Tibial artery (tissue), 4 donors: ENCODE measurements at regions not wholly inside any gene's neighbourhood (a gene's known extent, or its start where the extent isn't known, plus 50 kb on each side); places are given as distances from the start of the nearest gene placed in this dataset.

Experiments
- DNase-seq, 2 donors: peaks; one replicate each; pipeline ENCODE4 v3.0.0-alpha.2; 2019
- H3K27ac ChIP-seq, 2 donors: fragments of 200-600 bp; sonication (generic) in 1 of 2; 1 replicate in 1 of 2; 2 replicates in 1 of 2; pipeline ENCODE4 v1.5.1; 2018 to 2019; ENCODE audit warnings: mild to moderate bottlenecking in 1 of 2
- H3K27me3 ChIP-seq, 2 donors: fragments of 200-600 bp; sonication (generic) in 1 of 2; one replicate each; pipeline versions ENCODE4 v1.5.1 to v1.6.0; 2016 to 2019
- H3K36me3 ChIP-seq, 3 donors: fragments of 200-600 bp; sonication (generic) in 2 of 3; one replicate each; pipeline ENCODE4 v1.5.1; 2016 to 2019; ENCODE audit warnings: mild to moderate bottlenecking in 2 of 3
- H3K4me1 ChIP-seq, 4 donors: fragments of 200-600 bp; sonication (generic) in 2 of 4; 1 replicate in 3 of 4; 2 replicates in 1 of 4; pipeline ENCODE4 v1.5.1; 2016 to 2019
- H3K4me3 ChIP-seq, 2 donors: fragments of 200-600 bp; sonication (generic) in 1 of 2; 1 replicate in 1 of 2; 2 replicates in 1 of 2; pipeline ENCODE4 v1.5.1; 2018 to 2019; ENCODE audit warnings: mild to moderate bottlenecking in 2 of 2
- H3K9me3 ChIP-seq, 3 donors: fragments of 200-600 bp; sonication (generic) in 1 of 3; one replicate each; pipeline ENCODE4 v1.5.1; 2016 to 2019
- intact Hi-C: fragments of 100-400 bp; cut with DNase I; formaldehyde crosslinking; loops from one replicate; pipeline ENCODE4 v1.15.0; 2023; ENCODE audit warnings: low total_unique reads
- TF ChIP-seq, protein P1 (sequence below), 2 experiments: fragments of 200-600 bp in 1 of 2; fragments of 450-650 bp in 1 of 2; IDR thresholded peaks; one replicate each; pipeline ENCODE4 v1.5.1; 2017 to 2019; ENCODE audit warnings: antibody characterized with exemption in 2 of 2, mild to moderate bottlenecking in 1 of 2, moderate library complexity in 1 of 2

- intact Hi-C loops = no loop called here
- Histone ChIP-seq H3K36me3 (no peaks in the 10 kb centered on the region), H3K4me1 (no peaks in the 10 kb centered on the region), H3K9me3 (no peaks in the 10 kb centered on the region), H3K27me3 (no peaks in the 10 kb centered on the region), H3K4me3 (no peak overlapping the region), H3K27ac (no peak overlapping the region)
- no peak for DNase-seq
- TF ChIP-seq, protein P1, sequence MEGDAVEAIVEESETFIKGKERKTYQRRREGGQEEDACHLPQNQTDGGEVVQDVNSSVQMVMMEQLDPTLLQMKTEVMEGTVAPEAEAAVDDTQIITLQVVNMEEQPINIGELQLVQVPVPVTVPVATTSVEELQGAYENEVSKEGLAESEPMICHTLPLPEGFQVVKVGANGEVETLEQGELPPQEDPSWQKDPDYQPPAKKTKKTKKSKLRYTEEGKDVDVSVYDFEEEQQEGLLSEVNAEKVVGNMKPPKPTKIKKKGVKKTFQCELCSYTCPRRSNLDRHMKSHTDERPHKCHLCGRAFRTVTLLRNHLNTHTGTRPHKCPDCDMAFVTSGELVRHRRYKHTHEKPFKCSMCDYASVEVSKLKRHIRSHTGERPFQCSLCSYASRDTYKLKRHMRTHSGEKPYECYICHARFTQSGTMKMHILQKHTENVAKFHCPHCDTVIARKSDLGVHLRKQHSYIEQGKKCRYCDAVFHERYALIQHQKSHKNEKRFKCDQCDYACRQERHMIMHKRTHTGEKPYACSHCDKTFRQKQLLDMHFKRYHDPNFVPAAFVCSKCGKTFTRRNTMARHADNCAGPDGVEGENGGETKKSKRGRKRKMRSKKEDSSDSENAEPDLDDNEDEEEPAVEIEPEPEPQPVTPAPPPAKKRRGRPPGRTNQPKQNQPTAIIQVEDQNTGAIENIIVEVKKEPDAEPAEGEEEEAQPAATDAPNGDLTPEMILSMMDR (IDR thresholded peaks at IDR 0.05) = no peak
These were observed 275.9 kb downstream of the GLUD2 start for GRCh38 chrX:121323337-121323736.

- intact Hi-C loops = no loop called here
- Histone ChIP-seq H3K27me3 (no peaks in the 10 kb centered on the region), H3K27ac (no peak overlapping the region), H3K4me3 (no peak overlapping the region), H3K36me3 (no peaks in the 10 kb centered on the region), H3K9me3 (no peaks in the 10 kb centered on the region), H3K4me1 (no peaks in the 10 kb centered on the region)
- TF ChIP-seq, protein P1 (IDR thresholded peaks at IDR 0.05) = no peak
- no peak for DNase-seq
These were observed 286.5 kb downstream of the GLUD2 start for GRCh38 chrX:121333942-121334341.

DNA sequence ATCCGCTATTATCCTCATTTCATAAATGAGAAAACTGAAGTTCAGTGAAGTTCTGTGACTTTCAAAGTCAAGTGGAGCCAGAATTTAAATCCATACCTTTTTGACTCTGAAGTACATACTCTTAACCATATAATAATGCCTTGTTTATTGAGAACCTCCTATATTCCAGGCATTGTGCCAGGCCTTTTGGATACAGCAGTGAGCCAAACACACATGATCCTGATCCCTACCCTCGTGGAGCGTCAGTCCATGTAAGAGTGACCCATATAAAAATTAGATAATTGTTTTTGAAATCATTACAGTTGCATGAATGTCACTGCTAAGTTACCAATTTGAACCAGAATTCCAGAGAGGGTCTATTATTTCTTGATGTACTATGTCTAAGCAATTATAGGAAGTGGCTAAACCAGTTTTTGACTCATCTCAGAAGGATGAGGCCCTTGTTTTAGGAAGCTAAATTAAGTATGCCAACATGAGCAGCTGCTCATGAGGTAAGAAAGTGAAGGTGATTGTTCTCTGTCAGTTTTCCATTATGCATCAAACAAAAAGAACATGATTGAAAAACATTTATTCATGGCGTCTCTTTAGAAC lies 289.5 kb downstream of the GLUD2 start:
- TF ChIP-seq, protein P1 (IDR thresholded peaks at IDR 0.05) = no peak
- Histone ChIP-seq H3K27me3 (no peaks in the 10 kb centered on the region), H3K27ac (no peak overlapping the region)

GRCh38 chrX:121337816-121338215 lies 290.4 kb downstream of the GLUD2 start:
- no peak overlapping the region for H3K4me3 ChIP-seq
- H3K27ac ChIP-seq = no peak overlapping the region
- intact Hi-C loops = no loop called here
- no peak for DNase-seq
- no peaks in the 10 kb centered on the region for H3K36me3 ChIP-seq
- TF ChIP-seq, protein P1 (IDR thresholded peaks at IDR 0.05) = no peak
- H3K9me3 ChIP-seq = no peaks in the 10 kb centered on the region
- H3K27me3 ChIP-seq = no peaks in the 10 kb centered on the region
- no peaks in the 10 kb centered on the region for H3K4me1 ChIP-seq

More for the DNA sequence above, 289.5 kb downstream of the GLUD2 start:
- Histone ChIP-seq H3K4me3 (no peak overlapping the region), H3K36me3 (no peaks in the 10 kb centered on the region), H3K9me3 (no peaks in the 10 kb centered on the region), H3K4me1 (no peaks in the 10 kb centered on the region)
- intact Hi-C loops = no loop called here
- DNase-seq = no peak

- TF ChIP-seq, protein P1 (IDR thresholded peaks at IDR 0.05) = no peak
- no peaks in the 10 kb centered on the region for H3K27me3 ChIP-seq
- no peak overlapping the region for H3K27ac ChIP-seq
- DNase-seq = no peak
- intact Hi-C loops = no loop called here
- H3K9me3 ChIP-seq = no peaks in the 10 kb centered on the region
- no peaks in the 10 kb centered on the region for H3K4me1 ChIP-seq
- no peak overlapping the region for H3K4me3 ChIP-seq
- H3K36me3 ChIP-seq = no peaks in the 10 kb centered on the region
These were observed 301.9 kb downstream of the GLUD2 start for GRCh38 chrX:121349263-121349662.
